ENCODE measurements at regions not wholly inside any gene's neighbourhood (a gene's known extent, or its start where the extent isn't known, plus 50 kb on each side); places are given as distances from the start of the nearest gene placed in this dataset.

GRCh38 chr12:115354007-115354890, 670.3 kb upstream of the TBX3 start:
- H3K27me3 Mint-ChIP-seq (ENCODE audit: low read depth) = no peaks in the 10 kb centered on the region
- H3K4me3 Mint-ChIP-seq (ENCODE audit: low read depth) = peak overlapping the region; percentile 23
- peak overlapping the region; percentile 22 for H3K27ac Mint-ChIP-seq
- intact Hi-C loops (cut with micrococcal nuclease) = no loop called here
- no peaks in the 10 kb centered on the region for H3K4me1 Mint-ChIP-seq (ENCODE audit: low read depth)
- no peaks in the 10 kb centered on the region for H3K36me3 Mint-ChIP-seq (ENCODE audit: low read depth)
- DNase-seq (ENCODE audit: low spot score) = no peak
- no peaks in the 10 kb centered on the region for H3K9me3 Mint-ChIP-seq

- no peaks in the 10 kb centered on the region for H3K9me3 Mint-ChIP-seq
- H3K4me1 Mint-ChIP-seq (ENCODE audit: low read depth) = no peaks in the 10 kb centered on the region
- intact Hi-C loops (cut with micrococcal nuclease) = no loop called here
Observed at GRCh38 chr12:115353467-115353866, 669.5 kb upstream of the TBX3 start.

GRCh38 chr12:115351514-115352077, 667.6 kb upstream of the TBX3 start:
- no peak overlapping the region for H3K27ac Mint-ChIP-seq
- DNase-seq (ENCODE audit: low spot score) = no peak
- intact Hi-C loops (cut with micrococcal nuclease) = no loop called here
- H3K4me1 Mint-ChIP-seq (ENCODE audit: low read depth) = no peaks in the 10 kb centered on the region
- no peak overlapping the region for H3K4me3 Mint-ChIP-seq (ENCODE audit: low read depth)
- H3K9me3 Mint-ChIP-seq = no peaks in the 10 kb centered on the region
- H3K27me3 Mint-ChIP-seq (ENCODE audit: low read depth) = no peaks in the 10 kb centered on the region
- no peaks in the 10 kb centered on the region for H3K36me3 Mint-ChIP-seq (ENCODE audit: low read depth)

More at GRCh38 chr12:115353467-115353866, 669.5 kb upstream of the TBX3 start:
- no peaks in the 10 kb centered on the region for H3K27me3 Mint-ChIP-seq (ENCODE audit: low read depth)
- no peak for DNase-seq (ENCODE audit: low spot score)
- no peak overlapping the region for H3K27ac Mint-ChIP-seq
- no peak overlapping the region for H3K4me3 Mint-ChIP-seq (ENCODE audit: low read depth)
- no peaks in the 10 kb centered on the region for H3K36me3 Mint-ChIP-seq (ENCODE audit: low read depth)

- H3K27ac Mint-ChIP-seq = no peak overlapping the region
- H3K9me3 Mint-ChIP-seq = no peaks in the 10 kb centered on the region
- intact Hi-C loops (cut with micrococcal nuclease) = no loop called here
- no peaks in the 10 kb centered on the region for H3K36me3 Mint-ChIP-seq (ENCODE audit: low read depth)
- no peaks in the 10 kb centered on the region for H3K4me1 Mint-ChIP-seq (ENCODE audit: low read depth)
- H3K4me3 Mint-ChIP-seq (ENCODE audit: low read depth) = no peak overlapping the region
- DNase-seq (ENCODE audit: low spot score) = no peak
- H3K27me3 Mint-ChIP-seq (ENCODE audit: low read depth) = no peaks in the 10 kb centered on the region
Observed at GRCh38 chr12:115349711-115350110, 665.7 kb upstream of the TBX3 start.

- H3K27me3 Mint-ChIP-seq (ENCODE audit: low read depth) = no peaks in the 10 kb centered on the region
Observed at GRCh38 chr12:115348301-115348700, 664.3 kb upstream of the TBX3 start.

GRCh38 chr12:115343601-115344000, 659.6 kb upstream of the TBX3 start:
- intact Hi-C loops (cut with micrococcal nuclease) = no loop called here
- Mint-ChIP-seq H3K36me3 (ENCODE audit: low read depth) (no peaks in the 10 kb centered on the region), H3K27ac (no peak overlapping the region), H3K9me3 (peaks cover 13% of the 10 kb centered on the region), H3K4me3 (ENCODE audit: low read depth) (no peak overlapping the region), H3K4me1 (ENCODE audit: low read depth) (no peaks in the 10 kb centered on the region), H3K27me3 (ENCODE audit: low read depth) (no peaks in the 10 kb centered on the region)
- no peak for DNase-seq (ENCODE audit: low spot score)

More at GRCh38 chr12:115348301-115348700, 664.3 kb upstream of the TBX3 start:
- no peak overlapping the region for H3K27ac Mint-ChIP-seq
- no peak for DNase-seq (ENCODE audit: low spot score)
- H3K4me3 Mint-ChIP-seq (ENCODE audit: low read depth) = no peak overlapping the region
- no peaks in the 10 kb centered on the region for H3K4me1 Mint-ChIP-seq (ENCODE audit: low read depth)
- intact Hi-C loops (cut with micrococcal nuclease) = no loop called here
- no peaks in the 10 kb centered on the region for H3K36me3 Mint-ChIP-seq (ENCODE audit: low read depth)
- H3K9me3 Mint-ChIP-seq = peaks cover under 1% of the 10 kb centered on the region

- Mint-ChIP-seq H3K9me3 (peaks cover 13% of the 10 kb centered on the region), H3K27me3 (ENCODE audit: low read depth) (no peaks in the 10 kb centered on the region), H3K4me1 (ENCODE audit: low read depth) (no peaks in the 10 kb centered on the region), H3K27ac (no peak overlapping the region), H3K36me3 (ENCODE audit: low read depth) (no peaks in the 10 kb centered on the region), H3K4me3 (ENCODE audit: low read depth) (no peak overlapping the region)
- intact Hi-C loops (cut with micrococcal nuclease) = no loop called here
- DNase-seq (ENCODE audit: low spot score) = no peak
Observed at GRCh38 chr12:115343008-115343407, 659.0 kb upstream of the TBX3 start.

- Mint-ChIP-seq H3K27me3 (ENCODE audit: low read depth) (no peaks in the 10 kb centered on the region), H3K4me3 (ENCODE audit: low read depth) (no peak overlapping the region), H3K9me3 (peaks cover 19% of the 10 kb centered on the region), H3K4me1 (ENCODE audit: low read depth) (no peaks in the 10 kb centered on the region), H3K36me3 (ENCODE audit: low read depth) (no peaks in the 10 kb centered on the region), H3K27ac (no peak overlapping the region)
- intact Hi-C loops (cut with micrococcal nuclease) = no loop called here
- DNase-seq (ENCODE audit: low spot score) = no peak
Observed at GRCh38 chr12:115341442-115341841, 657.5 kb upstream of the TBX3 start.

GRCh38 chr12:115338566-115339294, 654.8 kb upstream of the TBX3 start:
- no peak for DNase-seq (ENCODE audit: low spot score)
- no peaks in the 10 kb centered on the region for H3K4me1 Mint-ChIP-seq (ENCODE audit: low read depth)
- peaks cover 23% of the 10 kb centered on the region for H3K9me3 Mint-ChIP-seq
- no peaks in the 10 kb centered on the region for H3K27me3 Mint-ChIP-seq (ENCODE audit: low read depth)
- no peaks in the 10 kb centered on the region for H3K36me3 Mint-ChIP-seq (ENCODE audit: low read depth)
- no peak overlapping the region for H3K27ac Mint-ChIP-seq
- intact Hi-C loops (cut with micrococcal nuclease) = no loop called here
- H3K4me3 Mint-ChIP-seq (ENCODE audit: low read depth) = no peak overlapping the region

- Mint-ChIP-seq H3K4me1 (ENCODE audit: low read depth) (no peaks in the 10 kb centered on the region), H3K9me3 (peaks cover 18% of the 10 kb centered on the region), H3K36me3 (ENCODE audit: low read depth) (no peaks in the 10 kb centered on the region), H3K27me3 (ENCODE audit: low read depth) (no peaks in the 10 kb centered on the region), H3K4me3 (ENCODE audit: low read depth) (no peak overlapping the region), H3K27ac (no peak overlapping the region)
- intact Hi-C loops (cut with micrococcal nuclease) = no loop called here
- no peak for DNase-seq (ENCODE audit: low spot score)
Observed at GRCh38 chr12:115337693-115338543, 653.9 kb upstream of the TBX3 start.

- H3K27me3 Mint-ChIP-seq (ENCODE audit: low read depth) = no peaks in the 10 kb centered on the region
Observed at GRCh38 chr12:115336506-115336905, 652.5 kb upstream of the TBX3 start.

GRCh38 chr12:115335594-115335993, 651.6 kb upstream of the TBX3 start:
- Mint-ChIP-seq H3K4me1 (ENCODE audit: low read depth) (no peaks in the 10 kb centered on the region), H3K27me3 (ENCODE audit: low read depth) (no peaks in the 10 kb centered on the region), H3K27ac (no peak overlapping the region), H3K36me3 (ENCODE audit: low read depth) (no peaks in the 10 kb centered on the region), H3K4me3 (ENCODE audit: low read depth) (no peak overlapping the region), H3K9me3 (peaks cover 10% of the 10 kb centered on the region)
- intact Hi-C loops (cut with micrococcal nuclease) = no loop called here
- no peak for DNase-seq (ENCODE audit: low spot score)

More at GRCh38 chr12:115336506-115336905, 652.5 kb upstream of the TBX3 start:
- intact Hi-C loops (cut with micrococcal nuclease) = no loop called here
- no peak overlapping the region for H3K4me3 Mint-ChIP-seq (ENCODE audit: low read depth)
- DNase-seq (ENCODE audit: low spot score) = no peak
- H3K27ac Mint-ChIP-seq = no peak overlapping the region
- no peaks in the 10 kb centered on the region for H3K4me1 Mint-ChIP-seq (ENCODE audit: low read depth)
- peaks cover 12% of the 10 kb centered on the region for H3K9me3 Mint-ChIP-seq
- no peaks in the 10 kb centered on the region for H3K36me3 Mint-ChIP-seq (ENCODE audit: low read depth)

All from activated T-helper 2 cell treated with anti-CD3 and anti-CD28 coated beads, Interferon-gamma antibody, Interleukin-2, Interleukin-4, amounts not matched to agents 10 μg/mL and 5 μg/mL and 100 μg/mL, durations not matched to agents 14 hours and 24 hours and 36 hours (primary cell).